NCI-H1930 (cell line): ENCODE measurements at regions not wholly inside any gene's neighbourhood (a gene's known extent, or its start where the extent isn't known, plus 50 kb on each side); places are given as distances from the start of the nearest gene placed in this dataset.

Experiments used
- DNase-seq, 2 experiments: peaks; one replicate each; lab custom pipeline; 2025; lab: John Stamatoyannopoulos, UW

DNA sequence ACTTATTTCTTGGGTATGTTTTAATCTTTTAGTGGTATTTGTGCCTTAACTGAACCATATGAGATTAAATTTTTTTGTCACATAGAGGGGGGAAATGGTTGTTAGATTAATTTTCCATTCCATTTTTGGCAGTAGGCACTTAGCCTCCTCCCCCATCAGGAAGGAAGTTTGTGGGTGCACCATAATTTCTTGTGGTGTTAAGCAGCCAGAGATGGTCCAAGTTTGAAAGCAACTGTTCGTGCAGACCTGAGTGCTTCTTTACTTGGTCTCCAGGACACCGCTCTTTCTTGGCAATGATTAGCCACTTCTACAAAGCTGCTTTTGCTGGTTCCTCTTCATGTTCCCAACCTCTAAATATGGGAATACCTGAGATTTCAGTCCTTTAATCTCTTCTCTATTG, 92.7 kb upstream of the RPL34 start:
- no peak for DNase-seq

DNA sequence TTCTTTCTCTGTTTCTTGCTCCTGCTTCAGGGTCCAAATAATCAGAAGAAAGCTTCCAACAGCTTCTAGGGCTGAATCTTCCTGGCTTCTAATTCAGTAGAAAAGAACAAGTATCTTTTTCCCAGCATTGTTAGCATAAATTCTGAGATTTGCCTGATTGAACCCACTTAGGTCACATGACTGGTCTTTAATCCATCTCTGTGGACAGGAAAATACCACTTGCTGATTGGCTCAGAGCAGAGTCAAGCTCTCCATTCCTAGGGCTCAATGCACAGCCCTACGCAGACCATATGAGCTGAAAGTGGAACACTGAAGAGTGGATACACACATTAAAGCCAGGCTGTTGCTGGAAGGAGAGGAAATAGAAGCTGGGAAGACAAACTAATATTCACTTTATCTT, 99.6 kb upstream of the RPL34 start:
- no peak for DNase-seq

DNA sequence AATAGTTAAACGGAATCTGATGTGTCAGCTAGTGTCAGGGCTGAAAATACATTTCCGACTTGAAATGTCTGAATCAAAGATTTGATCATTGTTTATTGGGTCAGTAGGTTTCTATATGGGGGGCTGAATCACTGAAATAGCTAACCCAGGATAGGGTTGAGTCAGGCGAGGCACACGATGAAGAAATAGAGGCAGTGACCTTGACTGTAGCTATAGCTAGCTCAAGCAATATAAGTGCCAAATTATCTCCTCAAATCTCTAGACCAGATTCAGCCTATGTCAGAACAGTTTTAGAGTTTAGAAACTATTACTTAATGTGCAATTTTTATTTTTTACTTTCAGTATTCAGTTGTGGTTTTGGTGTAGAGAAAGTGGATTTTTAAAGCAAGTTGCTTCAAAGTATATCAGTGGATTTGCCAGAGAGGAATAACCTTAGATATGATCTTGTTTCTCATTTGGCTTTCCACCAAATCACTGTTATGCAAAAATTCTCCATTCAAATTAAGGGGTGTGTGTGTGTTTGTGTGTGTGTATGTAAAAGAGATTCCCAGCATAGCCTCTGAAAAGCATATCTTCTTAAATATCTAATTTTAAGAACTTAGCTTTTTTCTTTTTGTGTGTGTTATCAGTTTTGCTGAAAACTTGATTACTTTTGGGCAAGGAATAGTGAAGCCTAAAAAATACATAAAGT, 100.3 kb upstream of the RPL34 start:
- no peak for DNase-seq

DNA sequence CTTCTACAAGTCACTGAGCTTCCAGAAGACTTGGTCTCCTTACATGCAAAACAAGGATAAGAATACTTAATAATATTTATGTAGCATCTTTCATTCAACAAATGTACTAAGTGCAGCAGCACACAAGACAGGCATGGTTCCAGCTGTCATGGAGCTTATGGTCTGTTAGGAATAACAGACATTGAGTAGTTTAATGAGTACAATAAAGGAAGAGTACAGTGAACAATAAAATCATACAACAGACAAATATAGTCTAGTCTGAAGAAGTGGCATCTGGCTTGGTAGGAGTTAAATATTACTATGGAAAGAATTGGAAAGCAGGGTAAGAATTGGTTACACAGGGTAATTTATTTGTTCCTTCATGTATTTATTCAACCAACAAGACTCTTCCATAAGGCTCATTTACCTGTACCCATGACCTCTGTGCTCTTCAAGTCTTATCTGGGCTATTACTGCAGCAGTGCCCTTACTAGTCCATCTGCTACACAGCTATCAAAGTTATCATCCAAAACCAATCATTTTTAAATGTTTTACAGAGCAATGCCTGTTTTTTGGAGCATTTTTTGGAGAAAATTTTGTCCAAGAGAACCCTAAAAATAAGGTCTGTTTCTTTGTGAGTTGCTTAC, 101.1 kb upstream of the RPL34 start:
- no peak for DNase-seq

DNA sequence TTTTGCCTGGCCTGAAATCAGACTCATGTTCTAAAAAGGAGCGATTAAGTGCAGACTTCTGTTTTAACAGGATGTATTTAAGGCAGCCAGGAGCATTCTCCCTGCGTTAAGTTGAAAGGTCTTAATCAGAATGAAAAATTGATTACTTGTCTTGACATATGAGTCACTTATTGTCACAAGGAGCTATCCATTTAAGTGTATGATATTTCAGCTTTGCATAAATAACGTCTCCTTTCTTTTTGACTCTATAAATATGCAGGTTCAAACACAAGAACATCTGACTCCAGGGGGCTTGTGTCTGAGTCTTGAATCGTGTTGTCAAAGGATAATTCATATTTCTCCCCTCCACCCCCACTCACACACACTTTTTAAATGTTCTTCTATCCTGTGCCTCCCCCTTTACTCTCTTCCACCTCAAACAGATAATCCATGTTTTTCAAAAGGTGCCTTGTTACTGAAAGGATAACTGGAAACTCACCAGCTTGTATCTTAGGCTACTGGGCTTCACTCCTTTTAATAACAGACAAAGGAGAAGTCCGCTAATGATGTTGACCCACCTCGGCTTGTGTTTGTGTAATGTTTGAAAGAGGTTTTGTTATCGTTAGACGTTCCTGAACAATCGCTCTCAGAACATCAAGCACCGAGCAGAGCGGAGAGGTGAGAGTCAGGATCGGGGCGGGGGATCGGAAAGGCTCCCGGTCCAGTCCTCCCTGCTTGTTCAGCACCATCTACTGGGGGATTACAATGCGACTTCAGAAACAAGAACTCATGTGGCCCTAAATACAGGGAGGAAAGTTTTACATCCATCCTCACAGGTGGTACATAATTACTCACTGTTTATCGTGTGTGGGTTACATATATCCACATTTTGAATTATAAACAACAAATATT, 107.5 kb upstream of the RPL34 start:
- DNase-seq, result peak; percentile 50 to 63

DNA sequence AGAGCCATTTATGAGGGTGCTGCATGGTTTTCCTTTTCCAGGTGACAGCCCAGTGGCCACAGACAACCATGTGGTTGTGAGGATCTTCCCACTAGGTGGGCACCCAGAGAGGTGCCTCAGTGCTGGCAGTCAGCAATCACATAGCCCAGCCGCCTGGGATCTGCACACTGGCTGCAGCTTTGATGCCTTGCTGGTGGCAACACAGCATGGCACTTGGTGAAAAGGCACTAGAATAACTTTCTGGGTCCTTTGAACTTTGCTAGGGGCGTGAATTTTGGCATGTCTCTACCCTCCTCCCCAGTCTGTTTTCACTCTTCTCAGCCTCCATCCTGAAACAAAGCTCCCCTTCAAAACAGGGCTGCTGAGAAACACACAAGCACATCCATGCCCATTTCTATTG, 108.8 kb upstream of the RPL34 start:
- no peak for DNase-seq

DNA sequence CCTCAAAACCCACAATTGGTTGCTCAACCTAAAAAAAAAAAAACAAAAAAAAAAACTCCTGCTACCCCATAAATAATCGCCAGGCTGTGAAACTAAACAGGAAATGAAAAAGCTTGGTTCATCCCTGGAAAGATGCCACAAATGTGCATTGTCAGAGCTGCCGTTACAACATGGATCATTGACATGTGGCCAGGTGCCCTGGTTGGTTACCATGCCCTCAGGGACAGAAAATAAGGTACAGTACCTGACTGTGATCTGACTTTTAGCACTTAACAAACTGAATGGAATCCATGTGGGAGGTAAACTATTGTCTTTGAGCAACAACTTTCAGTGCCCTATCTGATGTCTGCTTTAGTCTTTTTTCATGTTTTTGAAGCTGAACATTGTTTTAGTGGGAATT, 118.0 kb upstream of the RPL34 start:
- no peak for DNase-seq

DNA sequence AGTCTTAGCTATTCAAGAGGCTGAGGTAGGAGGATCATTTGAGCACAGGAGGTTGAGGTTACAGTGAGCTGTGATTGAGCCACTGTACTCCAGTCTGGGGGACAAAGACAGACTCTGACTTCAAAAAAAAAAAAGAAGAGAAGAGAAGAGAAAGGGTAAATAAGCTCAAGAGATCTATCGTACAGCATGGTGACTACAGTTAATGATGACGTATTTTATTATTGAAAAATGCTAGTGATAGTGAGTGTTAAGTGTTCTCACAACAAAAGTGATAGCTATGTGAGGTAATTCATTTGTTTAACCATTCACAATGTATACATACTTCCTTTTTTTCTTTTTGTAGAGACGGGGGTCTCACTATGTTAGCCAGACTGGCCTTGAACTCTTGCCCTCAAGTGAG, 121.5 kb upstream of the RPL34 start:
- no peak for DNase-seq

DNA sequence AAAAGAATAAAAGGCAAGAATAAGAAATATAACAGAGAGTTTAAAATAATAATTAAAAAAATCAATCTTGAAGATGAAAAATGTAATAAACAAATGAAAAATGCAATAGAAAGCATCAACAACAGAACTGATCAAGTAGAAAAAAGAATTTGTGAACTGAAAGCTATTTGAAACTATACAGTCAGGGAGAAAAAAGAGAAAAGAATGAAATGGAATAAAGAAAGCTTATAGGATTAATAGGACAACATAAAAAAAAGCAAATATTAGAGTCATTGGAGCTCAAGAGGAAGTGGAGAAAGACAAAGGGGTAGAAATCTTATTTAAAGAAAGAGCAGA, 126.8 kb upstream of the RPL34 start:
- DNase-seq, result no peak

DNA sequence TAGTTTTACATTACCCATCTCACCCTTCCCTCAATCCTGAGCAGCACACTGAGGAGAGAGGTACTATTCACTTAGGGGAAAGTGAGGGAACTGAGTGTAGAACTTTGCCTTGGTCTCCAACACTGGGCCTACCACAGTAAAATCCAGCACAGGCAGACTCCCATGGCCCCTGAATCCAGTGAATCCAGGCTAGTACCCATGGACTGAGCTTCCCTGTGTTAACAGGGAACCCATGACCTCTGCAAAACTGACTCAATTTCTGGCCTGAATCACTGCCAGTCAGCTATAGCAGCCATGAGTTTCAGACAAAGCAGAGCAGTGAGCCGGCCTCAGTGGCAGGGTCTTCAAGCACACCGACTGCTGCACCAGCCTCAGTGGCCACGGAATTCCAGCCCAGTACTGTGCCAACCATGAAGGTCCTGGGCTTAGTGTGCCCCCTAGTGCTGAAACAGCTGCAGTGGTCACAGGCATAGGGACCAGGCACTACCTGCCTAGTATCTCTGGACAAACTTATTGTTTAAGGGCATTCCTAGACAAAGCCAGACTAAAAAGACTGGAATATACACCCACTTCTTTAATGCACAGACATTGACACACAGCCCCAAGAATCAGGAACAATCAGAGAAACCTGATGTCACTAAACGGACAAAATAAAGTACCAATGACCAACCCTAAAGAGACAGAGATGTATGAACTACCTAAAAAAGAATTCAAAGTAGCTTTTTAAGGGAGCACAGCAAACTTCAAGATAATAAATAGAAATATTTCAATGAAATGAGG, 127.4 kb upstream of the RPL34 start:
- no peak for DNase-seq

DNA sequence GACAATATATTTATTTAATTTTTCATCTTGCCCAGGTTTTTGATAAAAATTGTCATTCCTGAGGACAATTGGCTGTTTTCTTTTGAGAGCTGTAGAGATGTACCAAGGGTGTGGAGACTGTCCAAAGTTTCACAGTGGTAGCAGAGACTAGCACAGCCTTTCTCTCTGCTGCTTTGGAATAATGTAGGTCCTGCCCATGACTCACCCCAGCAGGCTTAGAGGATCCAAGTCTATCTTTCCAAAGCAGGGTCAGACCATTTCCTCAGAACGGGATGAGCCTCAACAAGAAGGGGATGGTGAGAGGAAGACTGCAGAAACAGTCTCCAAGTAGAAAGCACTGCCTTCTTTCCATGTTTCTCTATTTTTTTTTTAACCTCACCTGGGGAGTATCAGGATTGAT, 131.5 kb upstream of the RPL34 start:
- no peak for DNase-seq

DNA sequence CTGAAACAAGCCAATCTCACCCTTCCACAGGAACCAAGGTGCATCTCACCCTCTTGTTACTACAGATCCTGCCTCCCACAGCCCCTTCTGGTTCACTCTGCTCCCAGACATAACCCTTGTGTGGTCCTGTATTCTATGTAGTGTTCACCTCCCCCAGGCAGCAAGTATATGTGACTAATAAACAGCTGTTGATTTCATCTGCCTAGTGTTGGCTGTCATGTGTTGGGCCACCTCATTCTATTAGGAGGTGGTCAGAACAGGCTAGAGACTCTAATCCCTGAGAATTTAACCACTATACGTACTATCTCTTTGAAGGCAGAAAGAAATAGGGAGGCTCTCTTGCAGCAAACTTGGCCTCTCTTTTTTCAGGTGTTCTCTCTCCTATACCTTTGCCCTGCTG, 134.3 kb upstream of the RPL34 start:
- no peak for DNase-seq

DNA sequence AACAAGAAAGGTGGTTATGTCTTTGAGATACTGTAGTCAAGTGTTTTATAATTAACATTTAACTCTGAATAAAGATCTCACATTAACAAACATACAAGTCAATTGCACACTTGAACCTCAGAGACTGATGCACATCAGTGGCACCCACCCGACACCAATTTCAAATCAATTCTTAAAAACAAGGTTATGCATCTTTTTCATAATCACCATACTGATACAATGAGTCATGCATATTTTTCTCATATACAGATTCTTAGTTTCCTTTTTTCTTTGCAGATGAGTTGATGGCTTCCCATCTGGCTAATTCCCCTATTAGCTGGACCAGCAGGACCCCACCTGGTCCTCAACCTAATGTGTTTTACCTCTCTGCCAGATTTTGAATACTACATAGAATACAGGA, 136.2 kb upstream of the RPL34 start:
- no peak for DNase-seq

DNA sequence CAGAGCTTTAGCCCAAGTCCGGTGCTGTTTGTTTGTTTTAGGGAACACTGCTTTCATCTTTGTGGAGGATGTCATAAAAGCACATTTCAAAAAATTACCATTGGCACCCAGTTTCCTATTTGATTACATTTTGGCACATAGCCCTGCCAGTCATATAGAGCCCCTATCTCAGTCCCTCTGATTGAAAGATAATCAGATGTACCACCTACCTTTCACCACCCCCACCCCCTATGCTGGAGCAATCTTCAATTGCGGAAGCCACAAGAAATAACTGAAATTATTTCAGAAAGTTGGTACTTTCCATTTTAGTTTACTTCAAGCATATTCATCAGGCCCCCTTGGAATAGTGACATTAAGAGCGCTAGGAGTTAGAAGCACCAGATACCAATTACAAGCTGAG, 136.7 kb upstream of the RPL34 start:
- DNase-seq, result no peak

DNA sequence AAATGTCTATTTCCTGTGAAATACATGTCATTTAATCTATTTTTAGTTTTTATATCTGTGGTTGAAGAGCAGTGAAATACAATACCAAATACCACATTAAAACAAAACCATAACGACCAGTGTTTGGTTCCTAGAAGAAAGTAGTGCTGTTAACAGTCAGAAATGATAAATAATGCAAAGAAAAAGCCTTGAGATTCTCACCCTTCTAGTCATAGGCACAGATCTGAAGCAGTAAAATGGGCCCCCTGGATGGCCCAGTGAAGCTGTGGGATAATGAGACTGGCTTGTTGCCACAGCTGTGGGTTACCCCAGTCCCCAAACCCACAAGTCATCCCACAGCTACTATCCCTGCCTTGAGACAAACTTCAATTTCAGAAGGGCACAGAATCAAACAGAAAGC, 137.3 kb upstream of the RPL34 start:
- no peak for DNase-seq

DNA sequence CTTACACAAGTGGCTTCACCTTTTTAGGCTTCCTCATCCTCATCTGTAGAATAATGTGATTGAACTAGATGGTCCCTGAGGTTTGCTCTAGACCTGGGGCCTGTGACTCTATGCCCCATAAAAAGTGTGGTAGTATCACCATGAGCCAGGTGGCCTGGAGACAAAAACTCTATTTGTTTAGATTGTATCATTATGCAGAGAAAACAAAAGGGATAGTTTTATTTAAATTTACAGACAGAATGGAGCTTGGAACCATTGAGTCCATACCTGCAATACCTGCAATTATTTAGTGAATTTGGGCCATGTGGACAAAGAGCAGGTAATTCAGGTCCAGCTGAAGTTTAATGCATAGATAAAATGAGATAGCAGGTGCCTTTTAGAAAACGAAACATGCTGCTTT, 139.5 kb upstream of the RPL34 start:
- no peak for DNase-seq

DNA sequence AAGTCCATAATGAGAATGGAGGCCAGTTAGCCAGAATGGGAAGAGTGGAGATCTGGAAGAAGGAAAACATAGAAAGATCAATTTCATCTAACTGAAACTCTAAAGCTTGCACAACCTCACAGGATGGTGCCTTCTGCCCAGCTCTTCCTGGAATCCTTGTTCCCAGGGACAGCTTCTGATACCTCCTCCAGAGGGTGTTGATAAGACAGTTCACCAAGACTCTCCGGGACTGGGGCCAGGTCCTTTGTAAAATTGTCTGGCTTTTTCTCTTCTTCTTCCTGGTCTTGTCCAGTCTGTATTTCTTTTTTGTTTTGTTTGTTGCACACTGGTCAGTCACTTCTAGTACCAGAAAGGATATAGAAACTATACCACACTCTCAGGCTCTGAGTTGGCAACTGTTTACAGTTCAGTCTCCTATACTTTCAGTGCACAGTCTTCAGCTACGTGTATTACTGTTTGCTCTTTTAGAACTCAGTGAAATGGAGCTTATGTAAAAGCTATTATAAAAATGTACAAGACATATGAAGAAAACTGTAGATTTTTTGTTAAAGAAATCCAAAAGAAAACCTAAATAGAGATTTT, 142.8 kb upstream of the RPL34 start:
- no peak for DNase-seq

DNA sequence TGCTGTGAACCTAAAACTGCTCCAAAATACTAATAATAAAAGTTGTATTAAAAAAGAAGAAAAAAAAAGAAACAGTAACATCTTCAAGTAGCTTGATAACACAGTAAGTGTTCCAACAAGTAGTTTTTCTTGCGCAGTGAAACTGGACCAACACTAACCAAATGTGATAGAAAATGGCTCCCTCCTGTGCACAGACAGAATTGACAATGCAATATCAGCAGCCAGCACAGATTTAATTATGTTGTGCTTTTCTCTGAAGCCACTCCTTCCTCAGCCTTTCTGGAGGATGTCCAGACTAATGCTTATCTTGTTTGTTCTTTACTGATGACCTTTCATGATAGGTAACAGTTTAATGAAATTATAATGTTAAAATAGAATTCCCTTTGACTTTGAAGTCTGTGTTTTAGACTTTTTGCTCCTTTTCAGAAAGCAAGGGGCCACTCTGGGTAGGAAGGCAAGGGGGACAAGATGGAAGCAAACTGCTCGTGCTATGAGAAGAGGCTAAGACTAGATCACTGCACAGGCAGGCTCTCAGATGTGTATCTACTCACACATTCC, 147.1 kb upstream of the RPL34 start:
- no peak for DNase-seq

DNA sequence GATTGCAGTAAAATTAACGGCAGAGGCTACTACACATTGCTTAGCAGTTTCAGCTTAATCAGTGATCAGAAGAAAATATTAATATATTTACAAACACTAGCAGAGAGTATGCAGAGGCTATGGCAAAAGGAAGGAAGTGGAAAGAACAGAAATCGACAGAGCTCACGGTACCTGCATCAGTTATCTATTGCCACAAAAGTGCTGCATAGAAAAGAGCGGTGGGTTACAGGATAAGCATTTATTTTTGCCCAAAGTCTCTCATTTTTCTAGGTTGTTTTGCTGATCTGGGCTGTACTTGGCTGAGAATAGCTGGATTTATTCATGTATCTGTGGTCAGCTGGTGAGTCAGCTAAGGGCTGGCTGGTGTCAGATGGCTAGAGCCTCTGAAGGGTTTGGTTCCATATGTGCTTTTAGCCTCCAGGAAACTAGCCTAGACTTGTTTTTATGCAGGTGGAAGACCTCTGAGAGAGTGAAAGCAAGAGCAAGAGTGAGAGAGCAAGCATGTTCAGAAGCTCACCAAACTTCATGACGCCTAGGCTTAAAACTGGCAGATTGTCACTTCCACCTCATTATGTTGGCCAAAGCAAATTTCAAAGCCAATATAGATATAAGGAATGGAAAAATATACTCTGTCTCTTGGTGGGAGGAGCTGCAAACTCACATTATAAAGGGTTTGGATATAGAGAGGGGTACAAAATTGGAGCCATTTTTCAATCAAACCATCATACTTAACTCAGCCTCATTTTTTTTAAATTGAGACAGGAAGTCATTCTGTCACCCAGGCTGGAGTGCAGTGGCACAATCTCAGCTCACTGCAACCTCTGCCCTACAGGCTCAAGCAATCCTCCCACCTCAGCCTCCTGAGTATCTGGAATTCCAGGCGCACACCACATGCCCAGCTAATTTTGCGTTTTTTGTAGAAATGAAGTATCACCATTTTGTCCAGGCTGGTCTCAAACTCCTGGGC, 153.2 kb upstream of the RPL34 start:
- DNase-seq, result no peak

DNA sequence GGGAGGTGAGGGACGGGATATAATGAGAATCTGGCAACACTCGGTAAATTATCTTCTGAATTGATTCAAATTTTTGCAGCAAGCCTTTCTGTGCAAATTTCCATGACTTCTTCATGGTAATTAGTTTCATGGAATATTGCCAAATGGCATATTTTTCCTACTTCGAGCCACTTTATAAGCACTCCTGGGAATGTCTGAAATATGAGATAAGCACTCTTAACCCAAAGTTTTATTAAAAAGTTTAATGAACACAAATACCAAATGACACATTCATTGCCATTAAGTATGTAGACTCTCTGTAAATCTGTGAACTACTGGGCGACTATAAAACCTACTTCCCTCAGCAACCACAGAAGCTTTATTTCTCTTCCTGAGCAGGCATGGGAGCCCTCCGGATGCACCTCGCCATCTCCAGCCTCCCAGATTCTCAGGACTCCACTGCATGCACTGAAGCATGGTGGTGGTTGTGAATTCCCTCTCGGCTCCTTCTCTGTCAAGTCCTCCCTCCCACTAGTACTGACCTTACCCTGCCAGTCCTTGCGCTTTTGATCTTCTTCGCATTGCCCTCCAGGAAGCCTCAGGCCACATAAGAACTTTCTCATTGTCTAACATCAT, 154.4 kb upstream of the RPL34 start:
- no peak for DNase-seq
